Neuronal stem cell (in vitro differentiated cells): ENCODE measurements at regions not wholly inside any gene's neighbourhood (a gene's known extent, or its start where the extent isn't known, plus 50 kb on each side); places are given as distances from the start of the nearest gene placed in this dataset.

Experiments used
- DNase-seq: peaks from one replicate; pipeline ENCODE4 v3.0.0-alpha.2; 2013; ENCODE audit warnings: low spot score
- H2AFZ ChIP-seq: one replicate; pipeline ENCODE4 v1.6.1; 2013; ENCODE audit warnings: mild to moderate bottlenecking, low read length, inconsistent platforms
- H2AK5ac ChIP-seq: 2 replicates; pipeline ENCODE4 v1.6.1; 2013; ENCODE audit warnings: low read depth, mild to moderate bottlenecking, inconsistent platforms, low read length, moderate library complexity, mixed read lengths
- H2BK120ac ChIP-seq: 2 replicates; pipeline ENCODE4 v1.6.1; 2013; ENCODE audit warnings: low read depth, mild to moderate bottlenecking, inconsistent platforms, low read length, moderate library complexity, mixed read lengths
- H2BK12ac ChIP-seq: one replicate; pipeline ENCODE4 v1.6.1; 2013; ENCODE audit warnings: low read length, inconsistent platforms
- H2BK15ac ChIP-seq: 2 replicates; pipeline ENCODE4 v1.6.1; 2013; ENCODE audit warnings: mild to moderate bottlenecking, low read length, inconsistent platforms, mixed read lengths
- H2BK5ac ChIP-seq: one replicate; pipeline ENCODE4 v1.6.1; 2013; ENCODE audit warnings: inconsistent platforms, mild to moderate bottlenecking, low read length, moderate library complexity
- H3K14ac ChIP-seq: one replicate; pipeline ENCODE4 v1.6.1; 2013; ENCODE audit warnings: low read length, inconsistent platforms
- H3K18ac ChIP-seq: 2 replicates; pipeline ENCODE4 v1.6.1; 2013; ENCODE audit warnings: low read length, inconsistent platforms
- H3K23ac ChIP-seq: 2 replicates; pipeline ENCODE4 v1.6.1; 2013; ENCODE audit warnings: low read depth, mild to moderate bottlenecking, mixed read lengths, low read length, inconsistent platforms; ENCODE audit not compliant: poor library complexity
- H3K27ac ChIP-seq: replicated peaks from 3 replicates; pipeline ENCODE4 v1.5.1; 2013; ENCODE audit warnings: low read length, inconsistent platforms
- H3K27me3 ChIP-seq, 3 experiments: 2 replicates each; pipeline ENCODE4 v1.6.1; 2013; ENCODE audit warnings: low read length in 3 of 3, mild to moderate bottlenecking in 2 of 3, inconsistent platforms in 1 of 3, low read depth in 1 of 3, mixed read lengths in 1 of 3, moderate library complexity in 1 of 3; ENCODE audit not compliant: control insufficient read depth in 3 of 3, insufficient read depth in 3 of 3
- H3K36me3 ChIP-seq, 2 donors: replicated peaks in 1 of 2; 2 replicates each; pipeline ENCODE4 v1.6.1; 2013; ENCODE audit warnings: low read length in 2 of 2; ENCODE audit not compliant: control insufficient read depth in 2 of 2, insufficient read depth in 2 of 2
- H3K4ac ChIP-seq: 2 replicates; pipeline ENCODE4 v1.6.1; 2013; ENCODE audit warnings: inconsistent platforms, mild to moderate bottlenecking, low read length, moderate library complexity
- H3K4me1 ChIP-seq, 2 donors: 1 replicate in 1 of 2; 2 replicates in 1 of 2; pipeline ENCODE4 v1.6.1; 2013; ENCODE audit warnings: low read length in 2 of 2, low read depth in 1 of 2; ENCODE audit not compliant: control insufficient read depth in 2 of 2, insufficient read depth in 1 of 2
- H3K4me2 ChIP-seq: one replicate; pipeline ENCODE4 v1.6.1; 2013; ENCODE audit warnings: mild to moderate bottlenecking, low read length, inconsistent platforms; ENCODE audit not compliant: insufficient read depth, poor library complexity, severe bottlenecking
- H3K4me3 ChIP-seq, 2 donors: 2 replicates each; pipeline ENCODE4 v1.5.1; 2013; ENCODE audit warnings: low read length in 2 of 2, mild to moderate bottlenecking in 2 of 2, inconsistent platforms in 1 of 2, moderate library complexity in 1 of 2
- H3K79me1 ChIP-seq: one replicate; pipeline ENCODE4 v1.6.1; 2013; ENCODE audit warnings: low read depth, mild to moderate bottlenecking, inconsistent platforms, low read length, moderate library complexity
- H3K9ac ChIP-seq: one replicate; pipeline ENCODE4 v1.6.1; 2013; ENCODE audit warnings: mild to moderate bottlenecking, low read depth, low read length, inconsistent platforms; ENCODE audit not compliant: poor library complexity
- H3K9me3 ChIP-seq, 2 donors: replicated peaks in 1 of 2; 2 replicates each; pipeline versions ENCODE3 to v1.6.1; 2013; ENCODE audit warnings: low read length in 2 of 2, mild to moderate bottlenecking in 2 of 2, inconsistent platforms in 1 of 2, low read depth in 1 of 2, mixed read lengths in 1 of 2, moderate library complexity in 1 of 2; ENCODE audit not compliant: control insufficient read depth in 2 of 2, insufficient read depth in 1 of 2
- H4K8ac ChIP-seq: one replicate; pipeline ENCODE4 v1.6.1; 2013; ENCODE audit warnings: low read depth, mild to moderate bottlenecking, inconsistent platforms, low read length, moderate library complexity
- H4K91ac ChIP-seq: one replicate; pipeline ENCODE4 v1.6.1; 2013; ENCODE audit warnings: low read length, low read depth, mild to moderate bottlenecking, inconsistent platforms; ENCODE audit not compliant: poor library complexity
- WGBS, 2 donors: extraction: QIAGEN DNeasy Blood & Tissue Kit; methylation state at CpG; one replicate each; pipeline ENCODE4 v1.1.7; 2013; ENCODE audit warnings: missing lambda C conversion rate in 2 of 2, mixed read lengths in 1 of 2; ENCODE audit not compliant: insufficient read length in 2 of 2, insufficient replicate concordance in 1 of 2; ENCODE audit errors: extremely low coverage in 2 of 2; 5-methylcytosine and 5-hydroxymethylcytosine counted together

DNA sequence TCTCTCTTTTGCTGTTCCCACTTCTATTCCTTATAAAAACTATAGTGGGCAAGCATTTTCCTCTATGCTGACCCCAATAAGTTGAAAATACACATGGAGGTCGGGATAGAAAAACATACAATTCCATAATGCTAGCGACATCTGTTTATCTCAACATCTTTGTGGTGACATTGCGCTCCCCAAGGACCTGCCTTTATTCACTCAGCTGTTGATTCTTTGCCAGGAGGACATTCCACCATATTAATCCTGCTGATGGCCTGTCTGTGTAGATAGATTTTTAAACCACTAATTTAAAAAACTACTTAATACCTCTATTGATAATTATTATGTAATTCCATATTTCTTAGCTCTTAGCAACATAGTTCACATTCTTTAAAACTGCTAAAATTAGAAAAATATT is 555.3 kb upstream of the MAP3K7 start:
- H3K79me1 ChIP-seq, result no peaks in the 10 kb centered on the region
- no peaks in the 10 kb centered on the region for H3K27me3 ChIP-seq
- WGBS, 2 donors, result no CpG with 5 or more reads among the region's 3 CpGs

DNA sequence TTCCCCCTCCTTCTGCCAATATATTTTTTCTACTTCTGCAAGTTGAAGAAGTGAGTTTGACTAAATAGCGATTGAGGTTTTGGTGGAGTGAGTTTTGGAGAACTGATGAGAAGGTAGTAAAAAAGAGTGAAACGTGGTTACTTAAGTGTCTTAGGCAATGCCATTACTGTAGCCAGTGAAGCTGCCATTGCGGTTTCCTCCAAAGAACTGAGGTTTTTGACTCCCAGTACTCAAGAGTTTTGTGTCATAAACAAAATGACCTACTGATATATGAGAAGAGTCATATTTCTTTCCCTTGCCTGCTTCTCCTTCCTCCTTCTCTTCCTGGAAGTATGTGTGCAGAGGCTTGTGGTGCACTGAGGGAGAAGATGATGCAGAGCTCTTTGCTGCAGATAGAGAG is 554.5 kb upstream of the MAP3K7 start:
- H3K14ac ChIP-seq, result no peak overlapping the region
- peak overlapping the region; percentile 78 for H4K8ac ChIP-seq
- H2AK5ac ChIP-seq, result no peak overlapping the region
- no peak overlapping the region for H2BK120ac ChIP-seq
- no peak overlapping the region for H3K4me3 ChIP-seq
- H4K91ac ChIP-seq, result no peak overlapping the region
- DNase-seq, result no peak
- no peaks in the 10 kb centered on the region for H3K9me3 ChIP-seq
- WGBS, 2 donors, result 100% methylated on average over 2 of the region's 3 CpGs; no CpG with 5 or more reads in 1 of the 2 donors
- no peaks in the 10 kb centered on the region for H3K27me3 ChIP-seq
- H2BK15ac ChIP-seq, result no peak overlapping the region
- no peaks in the 10 kb centered on the region for H3K79me1 ChIP-seq
- H3K36me3 ChIP-seq, result no peaks in the 10 kb centered on the region
- no peak overlapping the region for H2BK12ac ChIP-seq
- no peak overlapping the region for H2AFZ ChIP-seq
- no peak overlapping the region for H3K9ac ChIP-seq
- no peak overlapping the region for H3K23ac ChIP-seq
- no peak overlapping the region for H3K4ac ChIP-seq
- H3K4me1 ChIP-seq, result no peaks in the 10 kb centered on the region
- no peak overlapping the region for H3K18ac ChIP-seq
- no peak overlapping the region for H3K4me2 ChIP-seq
- H2BK5ac ChIP-seq, result no peak overlapping the region
- no peak overlapping the region for H3K27ac ChIP-seq

More for the DNA sequence above, 555.3 kb upstream of the MAP3K7 start:
- H2BK12ac ChIP-seq, result no peak overlapping the region
- no peak overlapping the region for H3K9ac ChIP-seq
- H2BK5ac ChIP-seq, result no peak overlapping the region
- H3K18ac ChIP-seq, result no peak overlapping the region
- H3K4me1 ChIP-seq, result no peaks in the 10 kb centered on the region
- H2AFZ ChIP-seq, result no peak overlapping the region
- no peak overlapping the region for H4K8ac ChIP-seq
- no peak overlapping the region for H3K4ac ChIP-seq
- DNase-seq, result no peak
- no peak overlapping the region for H2BK120ac ChIP-seq
- H3K14ac ChIP-seq, result no peak overlapping the region
- H2BK15ac ChIP-seq, result no peak overlapping the region
- H2AK5ac ChIP-seq, result no peak overlapping the region
- H3K4me3 ChIP-seq, result no peak overlapping the region
- H3K4me2 ChIP-seq, result no peak overlapping the region
- H3K27ac ChIP-seq, result no peak overlapping the region
- no peaks in the 10 kb centered on the region for H3K9me3 ChIP-seq
- H3K36me3 ChIP-seq, result no peaks in the 10 kb centered on the region
- H3K23ac ChIP-seq, result no peak overlapping the region
- no peak overlapping the region for H4K91ac ChIP-seq

DNA sequence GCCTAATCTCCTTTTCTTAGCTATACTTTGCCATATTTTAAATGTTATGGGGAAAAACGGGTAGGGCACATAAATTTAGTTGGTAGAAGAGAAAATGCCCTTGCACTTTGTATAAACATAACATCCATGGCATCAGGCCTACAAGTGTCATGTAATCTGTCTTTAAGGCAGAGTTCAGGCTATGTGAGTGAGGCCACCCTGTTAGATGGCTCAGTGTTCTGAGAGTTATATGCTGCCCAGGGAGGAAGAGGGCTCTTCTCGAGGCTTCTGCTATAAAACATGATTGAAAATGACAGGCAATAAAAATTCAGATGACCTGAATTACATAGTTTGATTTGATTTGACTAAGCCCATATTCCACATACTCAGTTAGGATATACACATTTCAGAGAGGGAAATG is 553.6 kb upstream of the MAP3K7 start:
- no CpG with 5 or more reads among the region's 2 CpGs for WGBS, 2 donors
- no peak overlapping the region for H2AFZ ChIP-seq
- no peak overlapping the region for H3K18ac ChIP-seq
- H3K79me1 ChIP-seq, result no peaks in the 10 kb centered on the region
- H3K4me1 ChIP-seq, result no peaks in the 10 kb centered on the region
- no peak overlapping the region for H3K4ac ChIP-seq
- H3K9me3 ChIP-seq, result no peaks in the 10 kb centered on the region
- H3K4me2 ChIP-seq, result no peak overlapping the region
- H3K23ac ChIP-seq, result no peak overlapping the region
- H3K14ac ChIP-seq, result no peak overlapping the region
- no peaks in the 10 kb centered on the region for H3K36me3 ChIP-seq
- H2BK12ac ChIP-seq, result no peak overlapping the region
- no peak overlapping the region for H4K8ac ChIP-seq
- H3K9ac ChIP-seq, result no peak overlapping the region
- no peaks in the 10 kb centered on the region for H3K27me3 ChIP-seq
- no peak overlapping the region for H2AK5ac ChIP-seq
- H2BK120ac ChIP-seq, result no peak overlapping the region
- H3K4me3 ChIP-seq, result no peak overlapping the region
- H2BK5ac ChIP-seq, result no peak overlapping the region
- DNase-seq, result no peak
- no peak overlapping the region for H3K27ac ChIP-seq
- no peak overlapping the region for H4K91ac ChIP-seq
- H2BK15ac ChIP-seq, result no peak overlapping the region

DNA sequence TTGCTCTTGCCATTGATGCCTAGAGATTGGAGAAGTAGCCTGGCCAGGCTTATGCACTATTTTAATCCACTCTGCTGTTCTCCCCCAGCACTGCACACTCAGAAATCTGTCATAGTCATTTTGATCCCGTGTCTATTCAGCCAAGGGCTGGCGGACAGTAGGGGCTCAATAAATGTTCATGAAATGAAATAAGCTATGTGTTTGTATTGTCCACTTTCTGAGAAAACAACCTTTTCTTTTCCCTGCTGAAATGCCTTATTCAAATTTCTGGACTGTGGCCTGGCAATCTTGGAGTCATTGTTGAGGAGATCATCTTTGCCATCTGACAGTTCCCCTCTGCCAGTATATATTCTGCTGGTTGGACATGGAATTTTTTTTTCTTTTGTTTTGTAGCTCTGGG is 550.4 kb upstream of the MAP3K7 start:
- Histone ChIP-seq H2BK15ac (no peak overlapping the region), H3K4me3 (no peak overlapping the region), H3K18ac (no peak overlapping the region), H3K4ac (no peak overlapping the region), H4K91ac (no peak overlapping the region), H3K14ac (no peak overlapping the region), H2BK5ac (no peak overlapping the region), H3K4me1 (no peaks in the 10 kb centered on the region), H3K4me2 (no peak overlapping the region), H3K9ac (no peak overlapping the region), H3K79me1 (no peaks in the 10 kb centered on the region), H3K27ac (no peak overlapping the region), H3K23ac (no peak overlapping the region), H2BK120ac (no peak overlapping the region), H3K9me3 (no peaks in the 10 kb centered on the region), H4K8ac (no peak overlapping the region), H2AFZ (no peak overlapping the region), H2AK5ac (no peak overlapping the region), H3K36me3 (no peaks in the 10 kb centered on the region), H3K27me3 (no peaks in the 10 kb centered on the region), H2BK12ac (no peak overlapping the region)
- DNase-seq, result no peak
- WGBS, 2 donors, result no CpG with 5 or more reads among the region's 2 CpGs
